ENCODE measurements at regions not wholly inside any gene's neighbourhood (a gene's known extent, or its start where the extent isn't known, plus 50 kb on each side); places are given as distances from the start of the nearest gene placed in this dataset.

GRCh38 chr3:67297715-67298475, 299.8 kb downstream of the KBTBD8 start:
- TF ChIP-seq ELF2 (CRISPR knock-in tag; IDR thresholded peaks at IDR 0.05), result no peak
- no peak for TF ChIP-seq CTCF (IDR thresholded peaks at IDR 0.05 in 2 of 3, conservative IDR thresholded peaks at IDR 0.05 in 1 of 3; ENCODE audit: insufficient read depth in 2 of 3, low read depth in 1 of 3, low read length in 3 of 3)
- no peak for TF ChIP-seq USF2 (CRISPR knock-in tag; IDR thresholded peaks at IDR 0.05)
- TF ChIP-seq SP2 (IDR thresholded peaks at IDR 0.05; ENCODE audit: extremely low read depth, low read depth, low read length, poor library complexity, severe bottlenecking), result no peak
